NCI-H146 (cell line): ENCODE measurements at regions not wholly inside any gene's neighbourhood (a gene's known extent, or its start where the extent isn't known, plus 50 kb on each side); places are given as distances from the start of the nearest gene placed in this dataset.
"Not testable (repeated sequence)": the region's sequence is repeated elsewhere in the genome, so short reads cannot be mapped to it uniquely, and the experiment has no call there.

Source experiments
- DNase-seq: peaks from one replicate; lab custom pipeline; 2025; lab: John Stamatoyannopoulos, UW

DNA sequence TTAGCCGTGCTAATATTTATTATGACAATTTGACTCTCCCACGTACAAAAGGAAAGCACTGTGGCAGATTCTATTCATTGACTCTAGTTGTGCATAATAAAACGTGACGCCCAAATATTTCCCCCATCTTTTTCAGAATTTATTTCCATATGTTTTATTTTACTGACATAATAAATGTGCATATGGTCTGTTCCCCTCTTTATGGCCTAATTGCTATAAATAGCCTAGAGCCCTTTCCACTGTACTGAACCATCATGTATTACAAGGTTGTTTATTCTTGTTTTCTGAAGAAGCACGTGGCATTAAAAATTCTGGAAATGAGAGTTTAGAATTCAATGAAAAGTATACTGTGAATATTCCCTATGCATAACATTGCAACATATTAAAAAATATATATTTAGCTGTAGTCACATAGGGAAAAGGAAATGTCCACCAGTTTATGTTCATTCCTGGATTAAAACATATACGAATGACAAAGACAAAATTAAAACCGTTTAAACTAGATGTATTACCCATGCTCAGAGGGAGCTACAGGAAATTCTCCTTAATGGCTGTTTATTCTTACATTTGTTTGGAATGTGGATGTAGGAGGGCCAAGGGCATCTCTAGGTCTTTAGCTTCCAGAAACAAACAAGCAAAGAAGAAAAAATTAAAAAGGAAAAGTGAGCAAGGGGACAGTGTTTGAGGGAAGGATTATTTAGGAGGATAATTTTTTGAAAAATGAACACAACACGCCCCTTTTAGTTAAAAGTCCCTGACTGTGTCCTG lies 122.1 kb upstream of the MMADHC start:
- DNase-seq, result no peak

DNA sequence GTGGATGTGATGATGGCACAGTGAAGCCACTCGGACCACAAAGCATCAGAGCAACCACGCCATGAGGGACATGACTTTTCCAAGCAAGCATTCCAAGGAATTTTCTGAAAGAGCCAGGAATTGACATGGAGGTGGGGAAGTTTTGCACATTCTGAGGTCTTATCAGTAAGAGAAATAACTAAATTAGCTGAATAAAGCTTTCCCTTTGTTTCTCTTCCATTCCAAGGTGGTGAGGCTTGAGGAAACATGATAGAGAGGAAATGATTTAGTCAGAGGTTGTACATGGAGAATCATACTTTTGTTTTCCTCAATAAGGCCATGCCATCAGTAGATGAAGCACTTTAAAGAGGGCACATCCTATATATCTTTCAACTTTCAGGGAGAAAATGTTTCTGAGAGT lies 115.7 kb upstream of the MMADHC start:
- no peak for DNase-seq

DNA sequence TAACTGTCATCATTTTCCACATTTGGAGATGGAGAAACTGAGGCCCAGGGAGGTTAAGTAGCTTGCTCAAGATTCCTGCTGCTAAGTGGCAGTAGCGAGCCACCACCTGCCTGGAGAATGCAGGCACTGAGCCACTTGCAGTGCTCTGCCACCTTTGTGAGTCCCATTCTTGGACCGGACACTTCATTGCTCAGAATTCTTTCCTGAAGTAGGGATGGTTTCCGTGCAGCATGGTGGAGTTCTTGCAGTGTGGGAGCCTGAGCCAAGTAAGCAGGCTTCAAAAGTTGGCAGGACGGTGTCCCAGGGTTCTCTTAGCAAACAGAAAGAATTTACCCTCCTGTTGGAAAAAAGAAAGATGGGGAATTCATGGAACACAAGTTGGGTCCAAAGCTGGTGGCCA lies 115.0 kb upstream of the MMADHC start:
- no peak for DNase-seq

DNA sequence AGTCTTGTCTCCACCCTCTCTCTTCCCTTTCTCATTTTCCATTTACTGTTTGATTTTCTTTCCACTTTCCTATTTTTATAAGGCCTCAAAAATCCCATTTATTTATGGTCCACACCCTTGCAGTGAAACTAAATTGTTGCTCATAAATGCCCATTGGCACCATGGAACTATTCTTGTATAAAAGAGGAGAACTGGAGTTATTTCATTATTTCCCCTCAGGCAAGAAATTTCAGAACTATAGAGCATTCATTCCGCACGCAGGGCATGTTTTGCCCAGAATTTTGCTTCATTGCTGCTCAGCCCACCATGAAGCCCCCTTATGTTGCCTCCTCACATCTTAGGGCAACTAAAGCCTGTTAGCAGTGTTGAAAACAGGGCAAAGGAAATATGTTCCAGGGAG lies 113.7 kb upstream of the MMADHC start:
- DNase-seq, result no peak

DNA sequence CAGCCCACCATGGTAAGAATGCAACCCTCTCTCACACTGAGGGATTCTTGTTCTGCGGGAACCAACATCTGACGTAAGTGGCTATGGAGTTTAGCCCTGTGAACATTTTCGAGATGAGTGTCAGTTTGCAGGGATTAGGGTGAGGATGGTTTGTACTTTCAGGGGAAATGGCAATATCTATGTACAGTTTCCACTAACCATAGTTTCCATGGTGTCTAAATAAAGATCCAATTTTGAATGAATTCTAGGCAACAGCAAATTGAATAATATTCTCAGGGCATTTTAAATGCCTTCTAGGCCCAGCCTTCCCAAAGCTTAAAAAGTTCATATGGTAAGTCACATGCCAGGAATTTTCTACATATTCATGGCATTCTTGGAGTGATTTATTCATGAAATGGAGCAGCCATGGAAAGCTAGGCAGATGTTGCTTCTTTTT lies 105.4 kb upstream of the MMADHC start:
- DNase-seq, result no peak

DNA sequence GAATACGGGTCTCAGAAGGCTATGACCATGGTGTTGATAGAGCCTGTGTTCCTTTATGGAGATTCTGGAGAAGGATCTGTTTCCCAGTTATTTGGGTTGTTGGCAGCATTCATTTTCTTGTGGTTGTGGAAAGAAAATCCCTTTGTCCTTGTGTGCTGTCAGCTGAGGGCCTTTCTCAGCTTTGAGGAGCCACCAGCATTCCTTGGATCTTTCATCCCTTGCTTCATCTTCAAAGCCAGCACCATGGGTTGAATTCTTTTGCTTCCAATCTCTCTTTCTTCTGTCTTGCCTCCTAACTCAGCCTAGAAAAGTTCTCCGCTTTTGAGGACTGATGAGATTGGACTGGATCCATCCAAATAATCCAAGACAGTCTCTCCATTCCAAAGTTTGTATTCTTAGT lies 103.2 kb upstream of the MMADHC start:
- DNase-seq, result no peak

DNA sequence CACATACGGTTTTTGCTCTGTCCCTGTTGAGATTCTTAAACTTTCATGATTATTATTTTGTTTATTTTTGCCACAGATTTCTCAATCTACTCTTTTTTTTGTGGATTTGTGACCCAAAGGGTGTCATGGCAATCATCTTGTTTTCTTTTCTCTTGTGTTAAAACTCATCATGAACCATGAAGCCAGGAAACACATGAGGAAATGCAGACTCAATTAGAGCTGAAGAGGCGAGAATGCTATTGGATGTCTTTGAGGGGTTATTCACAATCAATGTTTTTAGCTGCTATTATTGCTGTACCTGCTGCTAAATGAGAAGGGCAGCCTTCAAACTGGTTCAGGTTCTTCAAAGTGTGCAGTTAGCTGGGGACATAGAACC lies 99.5 kb upstream of the MMADHC start:
- DNase-seq, result no peak

DNA sequence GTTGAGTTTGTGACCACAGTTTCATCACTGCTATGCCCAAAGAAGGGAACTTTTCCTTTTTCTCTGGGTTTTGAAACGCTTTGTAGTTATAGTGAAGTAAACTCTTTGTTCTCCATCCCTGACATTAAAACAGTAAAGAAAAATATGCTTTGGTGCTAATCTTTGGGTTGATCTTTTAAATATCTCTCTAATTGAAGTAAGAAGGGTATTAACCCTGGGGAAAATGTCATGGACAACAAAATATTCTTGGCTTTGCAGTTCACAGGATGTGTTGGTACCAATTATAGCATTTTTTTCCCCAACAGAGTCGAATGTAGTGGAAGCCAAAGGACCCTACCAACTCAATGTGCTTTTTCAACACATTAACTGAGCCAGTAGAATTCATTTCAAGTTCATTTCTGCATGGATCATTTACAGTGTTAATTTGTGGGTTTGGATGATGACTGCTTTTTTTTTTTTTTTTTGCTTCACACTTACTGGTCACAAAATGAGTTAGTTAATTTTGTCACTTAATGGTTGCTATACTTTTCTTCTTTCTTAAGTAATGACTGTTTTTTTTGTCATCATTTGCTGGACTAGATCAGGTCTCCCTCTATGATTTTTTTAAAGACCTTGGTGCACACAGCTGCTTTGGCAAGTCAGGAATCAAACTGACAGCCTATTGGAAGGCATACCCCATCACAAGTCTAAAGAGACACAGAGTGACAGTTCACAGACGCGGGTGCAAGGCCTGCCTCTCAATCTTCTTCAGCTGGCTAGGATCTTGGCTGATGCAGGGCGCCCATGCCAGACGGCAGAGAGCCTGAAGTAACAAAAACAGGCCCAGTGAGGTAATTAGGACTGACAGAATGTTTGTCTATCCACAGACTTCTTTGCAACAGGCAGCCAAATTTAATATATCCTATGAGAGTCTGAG lies 98.8 kb upstream of the MMADHC start:
- no peak for DNase-seq

DNA sequence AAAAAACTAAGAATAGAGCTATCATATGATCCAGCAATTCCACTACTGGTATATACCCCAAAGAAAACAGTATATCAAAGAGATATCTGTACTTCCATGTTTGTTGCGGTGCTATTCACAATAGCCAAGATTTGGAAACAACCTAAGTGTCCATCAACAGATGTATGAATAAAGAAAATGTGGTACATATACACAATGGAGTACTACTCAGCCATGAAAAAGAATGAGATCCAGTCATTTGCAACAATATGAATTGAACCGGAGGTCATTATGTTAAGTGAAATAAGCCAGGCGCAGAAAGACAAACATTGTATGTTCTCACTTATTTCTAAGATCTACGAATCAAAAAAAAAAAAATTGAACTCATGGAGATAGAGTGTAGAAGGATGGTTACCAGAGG lies 97.8 kb upstream of the MMADHC start:
- not testable (repeated sequence) for DNase-seq

DNA sequence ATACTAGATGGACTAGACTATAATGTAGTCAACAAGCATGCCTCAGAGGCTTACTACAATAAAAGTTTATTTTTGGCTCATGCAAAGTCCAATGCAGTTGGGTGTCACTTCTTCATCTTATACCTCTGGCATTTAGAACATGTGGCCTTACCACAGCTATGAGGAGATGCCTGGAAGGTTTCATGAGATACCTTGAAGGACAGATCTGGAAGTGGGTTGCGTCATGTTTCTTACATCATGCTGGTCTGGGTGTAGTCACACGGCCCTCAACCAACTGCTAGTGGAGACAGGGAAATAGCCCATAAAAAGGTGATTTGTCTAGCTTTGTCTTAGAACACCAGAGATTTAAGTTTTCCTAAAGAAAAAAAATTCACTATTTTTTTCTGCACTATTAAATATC lies 91.7 kb upstream of the MMADHC start:
- no peak for DNase-seq

DNA sequence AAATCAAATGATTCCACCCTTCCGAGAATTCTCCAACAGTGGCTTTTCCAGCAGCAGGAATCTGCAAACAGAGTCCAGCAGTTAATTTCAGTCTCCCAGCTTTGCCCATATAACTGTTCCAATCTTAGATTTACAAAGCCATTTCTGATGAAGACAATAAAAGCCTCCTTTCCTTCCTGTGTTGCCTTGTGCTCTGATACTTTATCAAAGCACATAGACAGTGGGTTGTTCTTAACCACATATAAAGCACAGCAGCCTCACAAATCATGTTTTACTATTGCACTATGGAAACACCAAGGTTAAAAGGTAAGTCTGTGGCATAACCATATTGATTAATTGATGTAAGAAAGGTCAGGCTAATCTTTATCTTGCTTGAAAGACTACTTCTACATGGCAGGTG lies 89.8 kb upstream of the MMADHC start:
- DNase-seq, result no peak

DNA sequence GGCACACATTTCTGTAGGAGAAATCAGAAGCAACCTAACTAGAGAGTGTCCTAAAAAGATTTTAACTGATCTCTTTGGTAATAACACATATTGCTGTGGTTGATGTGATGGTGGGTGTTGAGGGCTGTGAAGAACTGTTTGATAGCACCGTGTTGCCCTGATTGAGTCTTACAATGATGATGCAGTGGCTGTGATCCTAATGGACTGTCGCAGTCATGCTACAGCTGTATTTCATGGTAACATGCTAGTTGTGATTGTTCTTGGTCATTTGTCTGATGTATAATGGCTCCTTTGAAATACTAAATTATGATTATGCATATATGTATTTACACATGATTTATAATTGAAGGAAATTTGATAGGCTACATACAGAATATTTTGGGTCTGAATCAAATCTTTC lies 82.5 kb upstream of the MMADHC start:
- DNase-seq, result no peak

DNA sequence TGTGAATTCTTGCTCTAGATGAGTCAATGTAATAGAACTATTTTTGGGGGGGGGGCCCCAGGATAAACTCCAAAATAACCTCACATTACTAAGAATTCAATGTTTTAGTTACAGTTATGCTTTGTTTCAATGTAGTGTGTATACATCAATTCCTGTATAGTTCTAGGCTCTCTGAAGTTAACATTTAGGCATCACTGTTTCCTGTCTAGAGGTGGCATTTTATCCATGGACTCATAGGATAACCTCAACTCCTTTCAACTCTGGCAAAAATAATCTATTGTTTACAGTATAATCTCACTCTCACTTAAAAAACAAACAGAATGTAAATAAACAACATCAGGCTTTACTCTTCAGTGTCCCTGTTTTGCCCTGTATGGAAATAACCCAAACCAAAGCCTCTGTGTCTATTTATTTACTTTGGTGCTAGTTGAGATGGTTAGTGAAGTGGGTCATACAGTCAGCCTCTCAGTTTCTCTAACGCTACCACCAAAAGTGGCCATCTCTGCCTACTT lies 79.3 kb upstream of the MMADHC start:
- no peak for DNase-seq

DNA sequence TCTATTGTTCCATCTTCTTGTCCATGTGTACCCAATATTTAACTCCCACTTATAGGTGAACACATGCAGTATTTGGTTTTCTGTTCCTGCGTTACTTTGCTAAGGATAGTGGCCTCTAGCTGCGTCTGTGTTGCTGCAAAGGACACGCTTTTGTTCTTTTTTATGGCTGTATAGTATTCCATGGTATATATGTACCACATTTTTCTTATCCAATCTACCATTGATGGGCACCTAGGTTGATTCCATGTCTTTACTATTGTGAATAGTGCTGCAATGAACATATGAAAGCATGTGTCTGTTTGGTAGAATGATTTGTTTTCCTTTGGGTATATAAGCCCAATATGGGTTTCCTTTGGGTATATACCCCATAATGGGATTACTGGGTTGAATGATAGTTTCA lies 77.3 kb upstream of the MMADHC start:
- no peak for DNase-seq

DNA sequence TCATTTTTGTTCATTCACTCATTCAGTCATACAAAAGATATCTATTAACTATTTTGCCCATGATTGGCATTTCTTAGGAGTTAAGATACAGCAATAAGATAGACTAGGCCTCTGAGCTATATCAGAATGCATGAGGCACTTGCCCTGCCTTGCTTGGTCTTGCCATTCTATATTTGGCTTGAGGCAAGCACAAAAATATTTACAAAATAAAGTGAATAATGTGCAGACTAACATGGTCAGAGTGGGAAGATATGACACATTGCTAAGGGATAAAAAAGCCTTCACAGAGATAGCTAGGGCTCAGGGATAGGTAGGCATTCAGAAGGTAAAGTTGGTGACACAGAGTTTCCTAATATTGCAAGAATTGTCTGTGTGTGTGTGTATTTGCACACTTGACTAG lies 75.0 kb upstream of the MMADHC start:
- no peak for DNase-seq

DNA sequence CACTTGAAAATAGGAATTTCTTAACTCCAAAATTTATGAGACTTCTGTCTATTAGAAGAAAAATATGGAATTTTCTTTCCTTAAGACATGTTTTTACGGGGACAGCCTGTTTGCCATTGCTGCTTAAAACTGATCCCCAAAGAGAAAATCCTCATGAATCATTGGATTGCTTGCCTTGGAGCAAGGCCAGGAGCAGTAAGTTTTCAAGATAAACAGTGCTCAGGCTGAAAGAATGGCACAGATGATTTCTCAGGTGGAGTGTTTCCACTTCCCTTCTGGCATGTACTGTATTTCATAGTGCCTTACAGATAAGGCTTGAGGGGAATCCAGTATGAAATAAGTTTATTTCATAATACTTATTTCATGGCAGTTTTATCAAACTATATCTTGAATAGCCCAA lies 74.3 kb upstream of the MMADHC start:
- DNase-seq, result no peak

DNA sequence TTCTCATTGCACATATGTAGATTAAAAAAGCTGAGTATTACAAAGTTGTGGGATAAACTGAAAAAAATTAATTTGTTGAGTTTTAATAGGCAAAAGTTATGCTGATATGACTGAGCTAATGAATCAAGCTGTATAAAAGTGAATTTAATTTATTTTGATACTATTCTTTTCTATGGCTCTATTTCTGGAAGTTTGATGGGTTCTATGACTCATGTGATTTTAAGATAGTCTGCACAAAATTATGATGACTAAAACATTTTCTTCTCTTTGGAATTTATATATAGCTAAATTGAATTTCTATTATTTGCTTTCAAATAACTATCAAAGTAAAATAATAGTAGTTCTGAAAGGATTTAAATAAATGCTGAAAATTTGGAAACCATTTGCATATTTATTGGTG lies 71.0 kb upstream of the MMADHC start:
- no peak for DNase-seq

DNA sequence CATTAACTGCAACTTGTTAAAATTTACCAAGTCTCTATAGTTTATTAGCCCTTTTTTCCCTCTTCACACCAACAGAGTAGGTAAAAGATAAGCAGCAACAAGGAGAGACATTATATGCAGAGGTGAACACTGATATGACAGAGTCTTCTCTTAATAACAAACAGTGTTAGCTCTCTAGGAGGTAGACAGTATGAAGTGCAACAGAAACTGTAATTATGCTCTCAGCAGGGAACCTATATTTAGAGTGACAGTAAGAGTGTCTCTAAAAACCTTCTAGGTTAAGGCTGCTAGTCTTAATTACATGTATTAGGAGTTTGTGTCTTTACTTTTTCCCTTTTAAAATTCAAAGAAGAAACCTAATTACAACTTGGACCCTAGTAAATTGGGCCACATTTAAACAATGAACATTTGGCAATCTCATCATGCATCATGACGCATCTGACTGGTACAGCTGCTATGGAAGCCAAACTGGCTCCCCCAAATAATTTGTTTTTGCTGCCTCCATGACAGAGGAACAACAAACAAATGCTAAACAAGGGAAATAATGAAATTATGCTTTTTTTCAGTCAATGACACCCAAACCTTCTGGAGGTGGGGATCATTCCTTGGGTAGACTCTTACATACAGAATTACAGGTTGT lies 69.9 kb upstream of the MMADHC start:
- DNase-seq, result peak; percentile 46

DNA sequence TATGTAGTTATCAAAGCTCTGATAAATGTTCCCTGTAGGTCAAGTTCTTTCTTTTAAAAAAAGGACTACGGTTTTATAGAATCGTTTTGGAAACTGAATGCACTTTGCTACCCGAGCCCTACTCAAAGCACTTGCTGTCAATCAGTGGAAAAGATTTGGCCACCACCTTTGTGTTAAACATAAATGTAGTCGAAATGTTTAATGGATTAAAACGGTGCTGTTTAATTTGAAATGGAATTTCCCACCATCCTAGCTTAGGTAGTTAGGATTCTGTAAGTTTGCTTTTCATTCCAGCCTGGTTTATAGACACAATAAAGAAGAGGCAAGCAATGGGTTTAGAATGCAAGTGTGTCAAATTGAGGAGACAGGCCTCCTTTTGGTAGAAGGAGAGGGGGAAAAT lies 69.4 kb upstream of the MMADHC start:
- DNase-seq, result no peak

DNA sequence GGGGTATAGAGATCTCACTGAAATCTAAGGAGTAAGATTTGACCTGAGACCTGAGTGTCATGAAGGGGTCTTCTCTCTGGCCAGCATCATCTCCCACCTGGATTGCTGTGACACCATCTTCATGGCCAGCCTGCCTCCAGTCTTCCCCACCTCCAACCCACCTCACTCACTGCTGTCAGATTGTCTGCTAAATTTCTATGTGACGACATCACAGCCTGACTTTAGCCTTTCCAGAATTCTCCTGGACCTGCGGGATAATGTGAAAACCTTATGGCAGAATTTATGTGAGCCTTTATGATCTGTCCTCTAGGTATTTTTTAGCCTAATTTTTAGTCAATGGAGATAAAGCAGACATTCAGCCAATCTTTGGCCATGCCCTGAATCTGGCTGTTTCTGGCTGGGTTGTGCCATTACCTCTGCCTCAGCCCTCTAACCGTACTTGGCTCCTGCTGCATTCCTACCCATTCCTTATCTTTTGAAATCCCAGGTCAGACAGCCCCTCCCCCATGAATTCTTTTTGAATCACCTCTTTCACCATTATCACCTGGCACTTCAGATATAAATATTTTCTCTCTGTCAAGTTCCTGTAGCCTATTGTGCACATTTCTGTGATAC lies 66.4 kb upstream of the MMADHC start:
- DNase-seq, result no peak

DNA sequence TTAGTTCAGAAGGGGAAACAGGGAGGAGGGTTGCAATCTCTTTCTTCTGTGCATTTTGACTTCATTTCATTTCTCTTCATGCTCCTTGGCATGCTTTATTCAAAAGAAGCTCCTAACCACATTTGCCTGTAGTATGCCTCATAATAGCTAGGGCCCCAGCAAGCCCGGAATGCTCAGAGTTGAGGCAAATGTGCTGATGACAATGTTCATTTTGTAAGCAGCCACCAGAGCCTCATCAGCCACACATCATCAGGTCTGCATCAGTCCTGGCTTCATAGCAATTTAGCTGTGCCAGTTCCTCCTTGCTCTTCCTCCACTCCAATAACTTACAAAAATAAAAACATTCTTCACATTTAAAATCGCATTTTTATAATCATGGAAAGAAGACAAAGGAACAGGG lies 65.4 kb upstream of the MMADHC start:
- no peak for DNase-seq

DNA sequence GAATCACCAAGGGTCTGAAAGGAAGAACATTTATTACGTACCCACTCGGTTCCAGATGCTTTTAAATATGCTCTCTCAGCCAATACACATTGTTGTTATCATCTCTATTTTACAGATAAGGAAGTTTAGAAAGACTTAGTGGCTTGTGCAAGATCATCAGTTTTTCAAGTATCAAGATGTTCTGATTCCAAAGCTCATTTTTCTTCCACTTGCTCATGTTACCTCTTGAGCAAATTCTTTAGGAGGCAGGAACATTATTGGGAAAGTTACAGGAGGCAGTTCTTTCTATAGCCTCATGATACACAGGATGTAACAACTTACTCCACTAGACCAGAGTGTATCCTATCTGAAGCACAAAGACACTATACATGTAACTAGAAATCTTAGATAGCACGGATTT lies 65.0 kb upstream of the MMADHC start:
- DNase-seq, result no peak
